IMR-90 (cell line): ENCODE measurements at regions not wholly inside any gene's neighbourhood (a gene's known extent, or its start where the extent isn't known, plus 50 kb on each side); places are given as distances from the start of the nearest gene placed in this dataset.

Experiments used
- BHLHE40 ChIP-seq: fragments of 150-350 bp; IDR thresholded peaks from 2 replicates; pipeline ENCODE4 v1.6.1; 2016; ENCODE audit warnings: mild to moderate bottlenecking, low read depth, low read length
- CEBPB ChIP-seq: IDR thresholded peaks from 2 replicates; pipeline ENCODE4 v1.6.1; 2012; ENCODE audit warnings: low read depth, low read length, improper control_type of control experiment
- FOS ChIP-seq: fragments of 150-350 bp; IDR thresholded peaks from 2 replicates; pipeline ENCODE4 v1.6.1; 2016; ENCODE audit warnings: low read depth, low read length
- MAFK ChIP-seq: IDR thresholded peaks from 2 replicates; pipeline ENCODE4 v1.6.1; 2012; ENCODE audit warnings: low read depth, low read length, improper control_type of control experiment
- MAZ ChIP-seq: IDR thresholded peaks from 2 replicates; pipeline ENCODE4 v1.6.1; 2012; ENCODE audit warnings: low read depth, mild to moderate bottlenecking, low read length, improper control_type of control experiment, moderate library complexity, borderline replicate concordance
- MXI1 ChIP-seq: IDR thresholded peaks from 2 replicates; pipeline ENCODE4 v1.6.1; 2012; ENCODE audit warnings: low read depth, mild to moderate bottlenecking, low read length, moderate library complexity, borderline replicate concordance
- POLR2A ChIP-seq: IDR thresholded peaks from 2 replicates; pipeline ENCODE4 v1.6.1; 2012; ENCODE audit warnings: mild to moderate bottlenecking, low read depth, low read length
- RAD21 ChIP-seq: IDR thresholded peaks from 2 replicates; pipeline ENCODE4 v1.6.1; 2012; ENCODE audit warnings: low read length, improper control_type of control experiment
- RCOR1 ChIP-seq: IDR thresholded peaks from 2 replicates; pipeline ENCODE4 v1.6.1; 2012; ENCODE audit warnings: mild to moderate bottlenecking, low read length, improper control_type of control experiment; ENCODE audit not compliant: insufficient replicate concordance
- RFX5 ChIP-seq: IDR thresholded peaks from 2 replicates; pipeline ENCODE4 v1.8.0; 2012; ENCODE audit warnings: low read depth, mild to moderate bottlenecking, low read length, moderate library complexity
- SMC3 ChIP-seq: fragments of 150-350 bp; IDR thresholded peaks from 2 replicates; pipeline ENCODE4 v1.6.1; 2016; ENCODE audit warnings: low read depth, mild to moderate bottlenecking, antibody characterized with exemption, low read length, moderate library complexity
- TF ChIP-seq, protein P1 (sequence below): conservative IDR thresholded peaks from 2 replicates; pipeline ENCODE4 v1.5.1; 2012; ENCODE audit warnings: mild to moderate bottlenecking, low read depth, low read length, improper control_type of control experiment
- TF ChIP-seq, protein P2 (sequence below): fragments of 150-350 bp; IDR thresholded peaks from 2 replicates; pipeline ENCODE4 v1.6.1; 2017; ENCODE audit warnings: mild to moderate bottlenecking, antibody characterized with exemption, low read length, low read depth

DNA sequence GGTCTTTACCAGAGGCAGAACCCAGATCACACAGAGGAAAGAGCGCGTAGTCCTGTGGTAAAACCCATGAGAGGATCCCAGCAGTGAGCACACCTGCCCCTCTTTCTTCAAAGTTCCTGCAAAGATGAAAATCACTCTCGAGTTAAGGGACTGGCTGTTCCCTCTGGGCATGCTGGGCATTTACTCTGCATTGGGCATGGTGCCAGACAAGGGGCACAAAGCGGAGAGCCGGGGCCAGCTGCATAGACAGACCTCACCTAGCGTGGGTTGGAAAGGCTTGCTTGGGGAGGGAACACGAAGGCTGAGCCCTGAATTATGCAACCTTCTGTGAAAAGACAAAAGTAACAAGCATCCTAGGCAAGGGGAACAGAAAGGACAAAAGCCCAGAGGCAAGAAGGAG lies 120.0 kb upstream of the TCERG1L start:
- TF ChIP-seq, protein P1, sequence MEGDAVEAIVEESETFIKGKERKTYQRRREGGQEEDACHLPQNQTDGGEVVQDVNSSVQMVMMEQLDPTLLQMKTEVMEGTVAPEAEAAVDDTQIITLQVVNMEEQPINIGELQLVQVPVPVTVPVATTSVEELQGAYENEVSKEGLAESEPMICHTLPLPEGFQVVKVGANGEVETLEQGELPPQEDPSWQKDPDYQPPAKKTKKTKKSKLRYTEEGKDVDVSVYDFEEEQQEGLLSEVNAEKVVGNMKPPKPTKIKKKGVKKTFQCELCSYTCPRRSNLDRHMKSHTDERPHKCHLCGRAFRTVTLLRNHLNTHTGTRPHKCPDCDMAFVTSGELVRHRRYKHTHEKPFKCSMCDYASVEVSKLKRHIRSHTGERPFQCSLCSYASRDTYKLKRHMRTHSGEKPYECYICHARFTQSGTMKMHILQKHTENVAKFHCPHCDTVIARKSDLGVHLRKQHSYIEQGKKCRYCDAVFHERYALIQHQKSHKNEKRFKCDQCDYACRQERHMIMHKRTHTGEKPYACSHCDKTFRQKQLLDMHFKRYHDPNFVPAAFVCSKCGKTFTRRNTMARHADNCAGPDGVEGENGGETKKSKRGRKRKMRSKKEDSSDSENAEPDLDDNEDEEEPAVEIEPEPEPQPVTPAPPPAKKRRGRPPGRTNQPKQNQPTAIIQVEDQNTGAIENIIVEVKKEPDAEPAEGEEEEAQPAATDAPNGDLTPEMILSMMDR = no peak
- TF ChIP-seq RFX5 = no peak
- TF ChIP-seq POLR2A = no peak
- no peak for TF ChIP-seq SMC3
- no peak for TF ChIP-seq RCOR1
- TF ChIP-seq CEBPB = no peak
- TF ChIP-seq RAD21 = no peak
- no peak for TF ChIP-seq MAZ
- TF ChIP-seq, protein P2, sequence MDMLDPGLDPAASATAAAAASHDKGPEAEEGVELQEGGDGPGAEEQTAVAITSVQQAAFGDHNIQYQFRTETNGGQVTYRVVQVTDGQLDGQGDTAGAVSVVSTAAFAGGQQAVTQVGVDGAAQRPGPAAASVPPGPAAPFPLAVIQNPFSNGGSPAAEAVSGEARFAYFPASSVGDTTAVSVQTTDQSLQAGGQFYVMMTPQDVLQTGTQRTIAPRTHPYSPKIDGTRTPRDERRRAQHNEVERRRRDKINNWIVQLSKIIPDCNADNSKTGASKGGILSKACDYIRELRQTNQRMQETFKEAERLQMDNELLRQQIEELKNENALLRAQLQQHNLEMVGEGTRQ = no peak
- no peak for TF ChIP-seq FOS
- TF ChIP-seq BHLHE40 = no peak
- no peak for TF ChIP-seq MXI1
- TF ChIP-seq MAFK = no peak
